Mesenchymal stem cell (in vitro differentiated cells and primary cell): ENCODE measurements at regions not wholly inside any gene's neighbourhood (a gene's known extent, or its start where the extent isn't known, plus 50 kb on each side); places are given as distances from the start of the nearest gene placed in this dataset.

Source experiments
- DNase-seq: peaks from one replicate; pipeline ENCODE4 v3.0.0-alpha.2; 2013
- H2AFZ ChIP-seq: one replicate; pipeline ENCODE4 v1.6.1; 2013; ENCODE audit warnings: low read depth, mild to moderate bottlenecking, control low read depth, inconsistent platforms, low read length, moderate library complexity
- H2AK5ac ChIP-seq: 2 replicates; pipeline ENCODE4 v1.6.1; 2013; ENCODE audit warnings: low read length, moderate library complexity, mild to moderate bottlenecking, inconsistent platforms; ENCODE audit not compliant: severe bottlenecking
- H2BK120ac ChIP-seq: one replicate; pipeline ENCODE4 v1.6.1; 2013; ENCODE audit warnings: low read depth, mild to moderate bottlenecking, inconsistent platforms, low read length, moderate library complexity
- H2BK12ac ChIP-seq, 2 experiments: one replicate each; pipeline ENCODE4 v1.6.1; 2013; ENCODE audit warnings: inconsistent platforms in 2 of 2, low read length in 2 of 2, mild to moderate bottlenecking in 2 of 2, moderate library complexity in 2 of 2, control low read depth in 1 of 2
- H2BK15ac ChIP-seq: one replicate; pipeline ENCODE4 v1.6.1; 2013; ENCODE audit warnings: mild to moderate bottlenecking, low read depth, inconsistent platforms; ENCODE audit not compliant: poor library complexity, severe bottlenecking
- H2BK5ac ChIP-seq: 2 replicates; pipeline ENCODE4 v1.6.1; 2013; ENCODE audit warnings: low read depth, mild to moderate bottlenecking, low read length, control low read depth, inconsistent platforms; ENCODE audit not compliant: poor library complexity, severe bottlenecking
- H3K14ac ChIP-seq, 2 experiments: one replicate each; pipeline ENCODE4 v1.6.1; 2013; ENCODE audit warnings: inconsistent platforms in 2 of 2, low read length in 2 of 2, control low read depth in 1 of 2, mild to moderate bottlenecking in 1 of 2, moderate library complexity in 1 of 2
- H3K18ac ChIP-seq, 2 experiments: one replicate each; pipeline ENCODE4 v1.6.1; 2013; ENCODE audit warnings: inconsistent platforms in 2 of 2, low read length in 2 of 2, control low read depth in 1 of 2, low read depth in 1 of 2, mild to moderate bottlenecking in 1 of 2
- H3K23ac ChIP-seq, 2 experiments: one replicate each; pipeline ENCODE4 v1.6.1; 2013; ENCODE audit warnings: inconsistent platforms in 2 of 2, low read length in 2 of 2, mild to moderate bottlenecking in 2 of 2, moderate library complexity in 2 of 2, control low read depth in 1 of 2
- H3K27ac ChIP-seq: 2 replicates; pipeline ENCODE4 v1.5.1; 2013; ENCODE audit warnings: mild to moderate bottlenecking, moderate library complexity, low read length, control low read depth, inconsistent platforms; ENCODE audit not compliant: poor library complexity, severe bottlenecking
- H3K27me3 ChIP-seq, 2 experiments: 2 replicates each; pipeline versions ENCODE4 v1.6.1 to v1.7.0; 2013; ENCODE audit warnings: low read length in 2 of 2, mild to moderate bottlenecking in 2 of 2, moderate library complexity in 2 of 2, control low read depth in 1 of 2, inconsistent platforms in 1 of 2; ENCODE audit not compliant: control insufficient read depth in 1 of 2, insufficient read depth in 1 of 2
- H3K36me3 ChIP-seq, 2 experiments: 2 replicates each; pipeline versions ENCODE4 v1.6.1 to v1.7.0; 2013; ENCODE audit warnings: low read length in 2 of 2, control low read depth in 1 of 2, inconsistent platforms in 1 of 2, low read depth in 1 of 2, mild to moderate bottlenecking in 1 of 2; ENCODE audit not compliant: insufficient read depth in 2 of 2, control insufficient read depth in 1 of 2
- H3K4ac ChIP-seq, 2 experiments: one replicate each; pipeline ENCODE4 v1.6.1; 2013; ENCODE audit warnings: inconsistent platforms in 2 of 2, low read length in 2 of 2, mild to moderate bottlenecking in 2 of 2, moderate library complexity in 2 of 2, control low read depth in 1 of 2, low read depth in 1 of 2
- H3K4me1 ChIP-seq: 2 replicates; pipeline ENCODE4 v1.6.1; 2013; ENCODE audit warnings: low read depth, low read length, control low read depth; ENCODE audit not compliant: control insufficient read depth, insufficient read depth
- H3K4me2 ChIP-seq: 2 replicates; pipeline ENCODE4 v1.6.1; 2013; ENCODE audit warnings: low read length, mild to moderate bottlenecking, inconsistent platforms; ENCODE audit not compliant: poor library complexity, severe bottlenecking
- H3K4me3 ChIP-seq, 2 experiments: 2 replicates each; pipeline versions ENCODE4 v1.5.1 to v1.7.0; 2013; ENCODE audit warnings: low read length in 2 of 2, mild to moderate bottlenecking in 2 of 2, control low read depth in 1 of 2, low read depth in 1 of 2; ENCODE audit not compliant: insufficient read depth in 1 of 2
- H3K79me1 ChIP-seq: replicated peaks from 2 replicates; pipeline ENCODE4 v1.6.1; 2013; ENCODE audit warnings: mild to moderate bottlenecking, control low read depth, low read length, inconsistent platforms; ENCODE audit not compliant: poor library complexity, severe bottlenecking
- H3K9ac ChIP-seq: 2 replicates; pipeline ENCODE4 v1.7.0; 2013; ENCODE audit warnings: mild to moderate bottlenecking, low read length, moderate library complexity
- H3K9me3 ChIP-seq: 2 replicates; pipeline ENCODE4 v1.7.0; 2013; ENCODE audit warnings: mild to moderate bottlenecking, low read length; ENCODE audit not compliant: control insufficient read depth
- H4K8ac ChIP-seq: one replicate; pipeline ENCODE4 v1.6.1; 2013; ENCODE audit warnings: inconsistent platforms, mild to moderate bottlenecking, low read length, moderate library complexity
- H4K91ac ChIP-seq: one replicate; pipeline ENCODE4 v1.6.1; 2013; ENCODE audit warnings: mild to moderate bottlenecking, low read length, inconsistent platforms
- WGBS: methylation state at CpG from one replicate; pipeline ENCODE4 v1.1.7; 2013; ENCODE audit warnings: mixed read lengths; 5-methylcytosine and 5-hydroxymethylcytosine counted together

DNA sequence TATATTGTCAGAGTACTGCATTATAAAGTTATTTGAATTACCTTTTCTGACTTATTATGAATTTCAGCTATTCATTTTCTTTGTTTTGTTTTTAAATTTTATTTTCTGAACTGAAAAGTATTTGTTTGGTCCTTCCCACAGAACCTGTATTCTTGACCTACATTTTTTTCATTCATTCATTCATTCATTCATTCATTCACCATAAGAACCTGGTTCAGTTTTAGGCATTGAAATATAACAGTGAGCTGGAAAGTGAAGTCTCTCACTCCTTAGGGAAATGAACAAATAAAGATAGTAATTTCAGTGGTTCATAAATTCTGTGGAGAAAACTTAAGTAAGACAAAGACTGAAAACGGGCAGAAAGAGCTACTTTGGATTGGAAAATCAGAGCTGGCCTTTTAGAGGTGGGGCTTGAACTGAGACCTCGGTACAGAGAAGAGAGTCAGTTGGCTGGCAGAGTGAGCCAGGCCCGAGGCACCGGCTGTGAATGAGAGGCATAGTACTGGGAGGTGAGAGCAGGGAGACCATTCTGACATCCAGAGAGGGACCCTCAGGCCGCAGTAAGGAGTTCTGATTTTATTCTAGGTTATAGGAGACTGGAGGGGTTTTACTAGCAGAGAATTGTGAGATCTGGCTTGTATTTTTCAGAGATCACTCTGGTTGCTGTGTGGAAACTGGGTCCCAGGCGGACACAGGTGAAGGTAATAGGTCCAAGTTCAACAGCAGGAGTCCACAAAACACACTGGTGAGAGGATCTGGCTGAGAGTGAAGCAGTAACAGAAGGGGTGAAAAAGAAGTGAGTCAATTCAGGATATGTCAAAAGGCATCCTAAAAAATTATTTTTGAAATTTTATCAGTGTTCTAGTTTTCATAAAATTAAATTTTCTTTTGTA, 75.8 kb upstream of the FN1 start:
- WGBS, result 91% methylated on average over 6 of the region's 6 CpGs

GRCh38 chr2:215507836-215508235, 72.0 kb upstream of the FN1 start:
- no peak overlapping the region for H3K23ac ChIP-seq
- H3K4me3 ChIP-seq, result no peak overlapping the region
- H3K4ac ChIP-seq, result no peak overlapping the region
- H3K4me2 ChIP-seq, result no peak overlapping the region
- H2BK15ac ChIP-seq, result no peak overlapping the region
- no peak overlapping the region for H2BK12ac ChIP-seq
- no peak overlapping the region for H3K9ac ChIP-seq
- peaks cover 1% of the 10 kb centered on the region for H3K4me1 ChIP-seq
- H2BK5ac ChIP-seq, result no peak overlapping the region
- WGBS, result 83% methylated on average over 2 of the region's 3 CpGs
- H4K91ac ChIP-seq, result no peak overlapping the region
- H3K27ac ChIP-seq, result no peak overlapping the region
- no peak overlapping the region for H3K14ac ChIP-seq
- H2AK5ac ChIP-seq, result no peak overlapping the region
- H3K27me3 ChIP-seq, result no peaks in the 10 kb centered on the region
- H2AFZ ChIP-seq, result no peak overlapping the region
- no peak overlapping the region for H4K8ac ChIP-seq
- no peaks in the 10 kb centered on the region for H3K9me3 ChIP-seq
- no peak overlapping the region for H3K18ac ChIP-seq
- no peaks in the 10 kb centered on the region for H3K36me3 ChIP-seq
- H2BK120ac ChIP-seq, result no peak overlapping the region
- no peaks in the 10 kb centered on the region for H3K79me1 ChIP-seq
- DNase-seq, result no peak

More for the DNA sequence above, 75.8 kb upstream of the FN1 start:
- Histone ChIP-seq H2BK12ac (no peak overlapping the region), H3K27ac (no peak overlapping the region), H3K4me3 (no peak overlapping the region), H4K8ac (peak overlapping the region; percentile 12), H3K4me2 (no peak overlapping the region), H3K36me3 (no peaks in the 10 kb centered on the region), H2BK15ac (no peak overlapping the region), H3K23ac (no peak overlapping the region), H3K9ac (peak overlapping the region; percentile 6), H2AK5ac (no peak overlapping the region), H3K9me3 (no peaks in the 10 kb centered on the region), H2AFZ (no peak overlapping the region), H3K79me1 (no peaks in the 10 kb centered on the region), H3K18ac (no peak overlapping the region), H3K27me3 (no peaks in the 10 kb centered on the region), H2BK120ac (no peak overlapping the region), H3K14ac (no peak overlapping the region), H3K4me1 (no peaks in the 10 kb centered on the region), H2BK5ac (no peak overlapping the region), H3K4ac (no peak overlapping the region), H4K91ac (peak overlapping the region; percentile 18)
- DNase-seq, result no peak

DNA sequence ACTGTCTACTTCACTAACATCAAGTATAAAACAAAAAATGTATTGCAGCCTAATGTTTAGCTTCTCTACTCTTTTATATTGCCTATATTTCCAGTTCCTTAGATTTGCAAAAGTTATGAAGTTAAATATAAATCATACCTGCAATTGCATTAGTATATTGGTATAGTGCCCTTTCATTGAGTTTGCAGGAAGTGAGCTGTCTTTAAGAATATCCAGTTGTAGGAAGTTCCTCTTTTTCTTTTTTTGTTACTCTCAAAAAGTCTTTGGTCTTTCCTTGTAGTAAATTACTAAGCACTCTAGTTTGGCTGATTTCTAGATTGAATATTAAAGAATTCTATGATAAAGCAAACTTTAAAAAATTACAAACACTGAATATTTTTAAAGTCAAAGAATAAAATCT, 71.3 kb upstream of the FN1 start:
- no peaks in the 10 kb centered on the region for H3K79me1 ChIP-seq
- no peak for DNase-seq
- H2BK5ac ChIP-seq, result no peak overlapping the region
- H3K27me3 ChIP-seq, result no peaks in the 10 kb centered on the region
- no peak overlapping the region for H3K23ac ChIP-seq
- H4K8ac ChIP-seq, result no peak overlapping the region
- H2BK15ac ChIP-seq, result no peak overlapping the region
- no peak overlapping the region for H2AK5ac ChIP-seq
- no peak overlapping the region for H2BK120ac ChIP-seq
- no peak overlapping the region for H3K18ac ChIP-seq
- no peak overlapping the region for H3K27ac ChIP-seq
- H3K4me1 ChIP-seq, result peaks cover 1% of the 10 kb centered on the region
- H3K14ac ChIP-seq, result no peak overlapping the region
- no peak overlapping the region for H3K4ac ChIP-seq
- no peak overlapping the region for H3K4me3 ChIP-seq
- no peak overlapping the region for H3K9ac ChIP-seq
- no peaks in the 10 kb centered on the region for H3K9me3 ChIP-seq
- no peak overlapping the region for H4K91ac ChIP-seq
- no peaks in the 10 kb centered on the region for H3K36me3 ChIP-seq
- H2AFZ ChIP-seq, result no peak overlapping the region
- no peak overlapping the region for H3K4me2 ChIP-seq
- no peak overlapping the region for H2BK12ac ChIP-seq

- Histone ChIP-seq H3K9me3 (no peaks in the 10 kb centered on the region), H3K18ac (no peak overlapping the region), H3K4me2 (no peak overlapping the region), H3K4me1 (peaks cover 1% of the 10 kb centered on the region), H3K14ac (no peak overlapping the region), H2BK5ac (no peak overlapping the region), H2BK12ac (no peak overlapping the region), H3K4me3 (no peak overlapping the region), H4K8ac (no peak overlapping the region), H3K36me3 (no peaks in the 10 kb centered on the region), H3K27me3 (no peaks in the 10 kb centered on the region), H4K91ac (no peak overlapping the region), H2AFZ (no peak overlapping the region), H3K27ac (no peak overlapping the region), H3K9ac (peak overlapping the region; percentile 63), H2AK5ac (no peak overlapping the region), H3K23ac (no peak overlapping the region), H2BK15ac (no peak overlapping the region), H2BK120ac (no peak overlapping the region), H3K79me1 (no peaks in the 10 kb centered on the region), H3K4ac (no peak overlapping the region)
- DNase-seq, result no peak
Observed at GRCh38 chr2:215506604-215506990, 70.7 kb upstream of the FN1 start.
